ENCODE measurements at regions not wholly inside any gene's neighbourhood (a gene's known extent, or its start where the extent isn't known, plus 50 kb on each side); places are given as distances from the start of the nearest gene placed in this dataset.

DNA sequence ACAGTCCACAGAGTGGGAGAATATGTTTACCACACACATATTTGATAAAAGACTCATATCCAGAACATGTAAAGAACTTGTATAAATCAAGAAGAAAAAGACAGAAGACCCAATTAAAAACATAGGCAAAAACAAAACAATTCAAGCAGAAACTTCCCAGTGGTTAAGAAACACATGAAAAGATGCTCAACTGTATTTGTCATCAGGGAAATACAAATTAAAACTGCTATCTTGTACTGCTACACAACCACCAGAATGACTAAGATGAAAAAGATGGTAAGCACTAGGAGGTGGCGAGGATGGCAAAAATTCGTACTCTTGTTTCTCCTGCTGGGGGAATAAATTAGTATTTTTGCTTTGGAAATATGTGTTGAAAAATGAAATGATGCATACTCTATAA is 192.3 kb upstream of the C11orf87 start:
- Histone ChIP-seq H3K4me1 (no peaks in the 10 kb centered on the region), H3K4me3 (no peak overlapping the region), H3K27ac (no peak overlapping the region), H3K27me3 (no peaks in the 10 kb centered on the region), H3K36me3 (no peaks in the 10 kb centered on the region), H3K9me3 (no peaks in the 10 kb centered on the region)
- ATAC-seq, result no peak
- no peak for DNase-seq
- WGBS (ENCODE audit: insufficient coverage, low coverage, low lambda C conversion rate, missing lambda C conversion rate), result 66% methylated on average over 2 of the region's 2 CpGs
- TF ChIP-seq, protein P1, sequence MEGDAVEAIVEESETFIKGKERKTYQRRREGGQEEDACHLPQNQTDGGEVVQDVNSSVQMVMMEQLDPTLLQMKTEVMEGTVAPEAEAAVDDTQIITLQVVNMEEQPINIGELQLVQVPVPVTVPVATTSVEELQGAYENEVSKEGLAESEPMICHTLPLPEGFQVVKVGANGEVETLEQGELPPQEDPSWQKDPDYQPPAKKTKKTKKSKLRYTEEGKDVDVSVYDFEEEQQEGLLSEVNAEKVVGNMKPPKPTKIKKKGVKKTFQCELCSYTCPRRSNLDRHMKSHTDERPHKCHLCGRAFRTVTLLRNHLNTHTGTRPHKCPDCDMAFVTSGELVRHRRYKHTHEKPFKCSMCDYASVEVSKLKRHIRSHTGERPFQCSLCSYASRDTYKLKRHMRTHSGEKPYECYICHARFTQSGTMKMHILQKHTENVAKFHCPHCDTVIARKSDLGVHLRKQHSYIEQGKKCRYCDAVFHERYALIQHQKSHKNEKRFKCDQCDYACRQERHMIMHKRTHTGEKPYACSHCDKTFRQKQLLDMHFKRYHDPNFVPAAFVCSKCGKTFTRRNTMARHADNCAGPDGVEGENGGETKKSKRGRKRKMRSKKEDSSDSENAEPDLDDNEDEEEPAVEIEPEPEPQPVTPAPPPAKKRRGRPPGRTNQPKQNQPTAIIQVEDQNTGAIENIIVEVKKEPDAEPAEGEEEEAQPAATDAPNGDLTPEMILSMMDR (IDR thresholded peaks at IDR 0.05), result no peak
- intact Hi-C loops (cut with DNase I), result no loop called here

DNA sequence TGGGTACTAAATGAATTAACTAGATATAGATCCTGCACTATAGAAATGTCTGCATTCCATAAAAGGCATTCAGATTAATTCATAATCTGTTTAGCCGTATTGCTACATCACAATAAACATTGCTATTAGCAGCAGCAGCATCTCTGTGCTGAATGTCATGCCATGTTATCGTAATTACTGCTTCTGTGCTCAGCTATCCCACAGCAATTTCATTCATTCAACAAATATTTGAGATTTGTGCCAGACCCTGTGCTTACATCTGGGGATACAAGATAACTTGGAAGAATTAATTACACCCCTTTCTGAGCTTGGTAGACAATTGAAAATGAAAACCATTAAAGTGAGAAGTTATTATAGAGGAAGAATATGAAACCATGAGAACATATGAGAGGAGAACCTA is 185.8 kb upstream of the C11orf87 start:
- Histone ChIP-seq H3K27ac (no peak overlapping the region), H3K36me3 (no peaks in the 10 kb centered on the region), H3K27me3 (no peaks in the 10 kb centered on the region), H3K4me1 (no peaks in the 10 kb centered on the region), H3K9me3 (no peaks in the 10 kb centered on the region), H3K4me3 (no peak overlapping the region)
- 61% methylated on average over 2 of the region's 2 CpGs for WGBS (ENCODE audit: insufficient coverage, low coverage, low lambda C conversion rate, missing lambda C conversion rate)
- no peak for DNase-seq
- intact Hi-C loops (cut with DNase I), result no loop called here
- ATAC-seq, result no peak
- TF ChIP-seq, protein P1 (IDR thresholded peaks at IDR 0.05), result no peak
- no peak for TF ChIP-seq POLR2A (IDR thresholded peaks at IDR 0.05)

DNA sequence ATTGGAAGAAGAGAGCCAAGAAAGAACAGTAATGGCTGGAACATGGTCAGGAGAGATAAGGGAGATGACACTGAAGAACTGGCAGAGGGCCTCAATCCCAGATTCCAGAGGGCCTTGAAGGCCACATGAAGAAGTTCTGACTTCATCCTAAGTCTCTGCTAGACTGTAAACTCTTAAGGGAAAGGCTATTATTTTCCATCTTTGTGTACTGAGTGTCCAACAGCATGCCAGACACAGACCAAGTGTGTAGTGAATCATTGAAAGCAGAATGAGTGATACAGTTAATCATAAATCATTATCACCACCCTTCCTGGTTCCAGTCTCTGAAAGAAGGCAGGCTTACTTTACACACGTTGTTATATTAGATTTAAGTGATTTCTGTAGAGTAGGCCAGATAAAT is 185.3 kb upstream of the C11orf87 start:
- no peaks in the 10 kb centered on the region for H3K9me3 ChIP-seq
- TF ChIP-seq, protein P1 (IDR thresholded peaks at IDR 0.05), result no peak
- no peak for TF ChIP-seq POLR2A (IDR thresholded peaks at IDR 0.05)
- no peaks in the 10 kb centered on the region for H3K36me3 ChIP-seq
- ATAC-seq (no peak), DNase-seq (no peak)
- H3K4me1 ChIP-seq, result no peaks in the 10 kb centered on the region
- no peak overlapping the region for H3K27ac ChIP-seq
- H3K4me3 ChIP-seq, result no peak overlapping the region
- H3K27me3 ChIP-seq, result no peaks in the 10 kb centered on the region
- intact Hi-C loops (cut with DNase I), result no loop called here
- 5% methylated on average over 1 of the region's 1 CpG for WGBS (ENCODE audit: insufficient coverage, low coverage, low lambda C conversion rate, missing lambda C conversion rate)

DNA sequence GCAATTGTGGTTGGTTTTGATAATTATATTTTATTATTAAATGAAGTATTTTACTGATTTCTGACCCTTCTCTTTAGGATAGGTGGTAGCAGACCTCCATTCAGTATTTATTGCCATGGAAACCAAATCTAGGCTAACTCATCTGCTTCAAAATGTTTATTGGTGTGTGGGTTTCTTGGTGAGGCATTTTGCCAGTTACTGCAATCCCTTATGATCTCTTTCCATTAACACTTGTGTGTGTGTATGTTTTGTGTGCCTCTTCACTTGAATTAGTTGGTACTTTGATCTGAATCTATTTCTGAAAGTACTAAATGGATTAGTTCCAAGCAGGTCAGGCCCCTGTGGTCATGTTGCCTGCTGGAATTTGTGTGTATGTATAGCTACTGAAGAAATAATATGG is 184.4 kb upstream of the C11orf87 start:
- TF ChIP-seq, protein P1 (IDR thresholded peaks at IDR 0.05), result no peak
- no peak for TF ChIP-seq POLR2A (IDR thresholded peaks at IDR 0.05)

DNA sequence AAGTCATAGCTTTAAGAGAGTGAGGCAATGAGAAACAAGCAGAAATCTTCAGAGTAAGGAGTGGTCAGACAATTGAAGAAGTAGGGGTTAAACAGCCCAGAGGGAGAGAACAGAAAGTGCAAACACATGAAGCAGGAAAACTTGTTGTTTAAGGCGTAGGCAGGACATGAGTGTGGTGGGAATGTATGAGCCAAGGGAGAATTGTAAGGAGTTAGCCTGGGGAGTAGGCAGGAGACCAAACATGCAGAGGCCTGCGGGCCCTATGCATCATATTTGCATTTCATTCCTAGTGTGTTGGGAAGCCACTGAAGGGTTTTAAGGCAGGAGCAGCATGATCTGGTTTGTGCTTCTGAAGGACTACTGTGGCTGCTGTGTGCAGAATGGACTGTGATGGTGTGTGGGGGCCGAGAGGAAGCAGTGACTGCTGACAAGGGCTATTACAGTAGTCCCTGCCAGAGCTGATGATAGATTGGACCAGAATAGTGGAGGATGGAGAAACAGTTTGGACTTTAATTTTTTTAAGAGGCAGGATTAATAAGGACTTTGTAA is 179.9 kb upstream of the C11orf87 start:
- WGBS (ENCODE audit: insufficient coverage, low coverage, low lambda C conversion rate, missing lambda C conversion rate), result 17% methylated on average over 2 of the region's 3 CpGs
- H3K36me3 ChIP-seq, result no peaks in the 10 kb centered on the region
- H3K27me3 ChIP-seq, result no peaks in the 10 kb centered on the region
- DNase-seq (no peak), ATAC-seq (no peak)
- TF ChIP-seq POLR2A (IDR thresholded peaks at IDR 0.05), result no peak
- TF ChIP-seq, protein P1 (IDR thresholded peaks at IDR 0.05), result no peak
- intact Hi-C loops (cut with DNase I), result no loop called here
- H3K9me3 ChIP-seq, result no peaks in the 10 kb centered on the region
- H3K4me3 ChIP-seq, result no peak overlapping the region
- no peak overlapping the region for H3K27ac ChIP-seq
- no peaks in the 10 kb centered on the region for H3K4me1 ChIP-seq

More for the DNA sequence above, 184.4 kb upstream of the C11orf87 start:
- ATAC-seq (no peak), DNase-seq (no peak)
- H3K27me3 ChIP-seq, result no peaks in the 10 kb centered on the region
- H3K27ac ChIP-seq, result no peak overlapping the region
- no peaks in the 10 kb centered on the region for H3K36me3 ChIP-seq
- H3K4me3 ChIP-seq, result no peak overlapping the region
- intact Hi-C loops (cut with DNase I), result no loop called here
- no peaks in the 10 kb centered on the region for H3K4me1 ChIP-seq
- no peaks in the 10 kb centered on the region for H3K9me3 ChIP-seq

Data from right lobe of liver (tissue), 6 donors.